Neural cell (in vitro differentiated cells): ENCODE measurements at regions not wholly inside any gene's neighbourhood (a gene's known extent, or its start where the extent isn't known, plus 50 kb on each side); places are given as distances from the start of the nearest gene placed in this dataset.

Experiments used
- EP300 ChIP-seq: fragments of 450-650 bp; conservative IDR thresholded peaks from 2 replicates; pipeline ENCODE4 v1.6.1; 2014; ENCODE audit warnings: antibody characterized with exemption, mild to moderate bottlenecking, moderate library complexity; ENCODE audit not compliant: poor library complexity, severe bottlenecking
- EZH2 ChIP-seq: fragments of 200-600, 300-800 bp; shearing (Covaris generic), sonication (generic); IDR thresholded peaks from 2 replicates; pipeline ENCODE4 v1.6.1; 2014; ENCODE audit warnings: antibody characterized with exemption, low read length, borderline replicate concordance, mild to moderate bottlenecking; ENCODE audit not compliant: insufficient read depth, poor library complexity, severe bottlenecking
- MXI1 ChIP-seq: fragments of 450-650 bp; conservative IDR thresholded peaks from 2 replicates; pipeline ENCODE4 v1.6.1; 2014; ENCODE audit warnings: antibody characterized with exemption, mild to moderate bottlenecking; ENCODE audit not compliant: poor library complexity, severe bottlenecking
- POLR2AphosphoS5 ChIP-seq: IDR thresholded peaks from 2 replicates; pipeline ENCODE4 v1.6.1; 2012
- RAD21 ChIP-seq: fragments of 450-650 bp; conservative IDR thresholded peaks from 2 replicates; pipeline ENCODE4 v1.6.1; 2014; ENCODE audit warnings: antibody characterized with exemption, mild to moderate bottlenecking, moderate library complexity
- TAF1 ChIP-seq: IDR thresholded peaks from 2 replicates; pipeline ENCODE4 v1.6.1; 2012; ENCODE audit warnings: low read depth
- TF ChIP-seq, protein P1 (sequence below): fragments of 450-650 bp; IDR thresholded peaks from 2 replicates; pipeline ENCODE4 v1.5.1; 2014; ENCODE audit warnings: antibody characterized with exemption, mild to moderate bottlenecking, moderate library complexity; ENCODE audit not compliant: poor library complexity, severe bottlenecking
- TF ChIP-seq, protein P2 (sequence below): IDR thresholded peaks from 2 replicates; pipeline ENCODE4 v1.6.1; 2012; ENCODE audit warnings: borderline replicate concordance

DNA sequence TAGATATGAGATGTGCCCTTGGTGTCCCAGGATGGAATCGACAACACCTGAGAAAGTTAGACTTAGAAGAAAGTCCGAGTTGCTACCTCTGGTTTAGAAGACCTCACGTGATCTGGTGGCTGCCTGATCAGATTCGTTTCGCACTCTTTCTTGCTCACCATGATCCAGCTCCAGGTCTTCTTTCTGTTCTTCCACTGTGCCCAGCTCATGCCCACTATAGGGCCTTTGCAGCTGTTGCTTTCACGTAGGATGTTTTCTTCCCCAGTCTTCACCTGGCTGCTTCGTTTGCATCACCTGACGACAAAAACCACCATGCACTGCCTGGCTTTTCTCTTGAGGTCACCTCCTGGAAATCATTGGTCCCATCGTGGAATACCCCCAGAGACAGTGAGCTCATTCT lies 311.1 kb downstream of the PRDM2 start:
- TF ChIP-seq, protein P1, sequence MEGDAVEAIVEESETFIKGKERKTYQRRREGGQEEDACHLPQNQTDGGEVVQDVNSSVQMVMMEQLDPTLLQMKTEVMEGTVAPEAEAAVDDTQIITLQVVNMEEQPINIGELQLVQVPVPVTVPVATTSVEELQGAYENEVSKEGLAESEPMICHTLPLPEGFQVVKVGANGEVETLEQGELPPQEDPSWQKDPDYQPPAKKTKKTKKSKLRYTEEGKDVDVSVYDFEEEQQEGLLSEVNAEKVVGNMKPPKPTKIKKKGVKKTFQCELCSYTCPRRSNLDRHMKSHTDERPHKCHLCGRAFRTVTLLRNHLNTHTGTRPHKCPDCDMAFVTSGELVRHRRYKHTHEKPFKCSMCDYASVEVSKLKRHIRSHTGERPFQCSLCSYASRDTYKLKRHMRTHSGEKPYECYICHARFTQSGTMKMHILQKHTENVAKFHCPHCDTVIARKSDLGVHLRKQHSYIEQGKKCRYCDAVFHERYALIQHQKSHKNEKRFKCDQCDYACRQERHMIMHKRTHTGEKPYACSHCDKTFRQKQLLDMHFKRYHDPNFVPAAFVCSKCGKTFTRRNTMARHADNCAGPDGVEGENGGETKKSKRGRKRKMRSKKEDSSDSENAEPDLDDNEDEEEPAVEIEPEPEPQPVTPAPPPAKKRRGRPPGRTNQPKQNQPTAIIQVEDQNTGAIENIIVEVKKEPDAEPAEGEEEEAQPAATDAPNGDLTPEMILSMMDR, result no peak
- TF ChIP-seq EP300 (no peak), MXI1 (no peak), EZH2 (no peak), POLR2AphosphoS5 (no peak), TAF1 (no peak), RAD21 (no peak)
- TF ChIP-seq, protein P2, sequence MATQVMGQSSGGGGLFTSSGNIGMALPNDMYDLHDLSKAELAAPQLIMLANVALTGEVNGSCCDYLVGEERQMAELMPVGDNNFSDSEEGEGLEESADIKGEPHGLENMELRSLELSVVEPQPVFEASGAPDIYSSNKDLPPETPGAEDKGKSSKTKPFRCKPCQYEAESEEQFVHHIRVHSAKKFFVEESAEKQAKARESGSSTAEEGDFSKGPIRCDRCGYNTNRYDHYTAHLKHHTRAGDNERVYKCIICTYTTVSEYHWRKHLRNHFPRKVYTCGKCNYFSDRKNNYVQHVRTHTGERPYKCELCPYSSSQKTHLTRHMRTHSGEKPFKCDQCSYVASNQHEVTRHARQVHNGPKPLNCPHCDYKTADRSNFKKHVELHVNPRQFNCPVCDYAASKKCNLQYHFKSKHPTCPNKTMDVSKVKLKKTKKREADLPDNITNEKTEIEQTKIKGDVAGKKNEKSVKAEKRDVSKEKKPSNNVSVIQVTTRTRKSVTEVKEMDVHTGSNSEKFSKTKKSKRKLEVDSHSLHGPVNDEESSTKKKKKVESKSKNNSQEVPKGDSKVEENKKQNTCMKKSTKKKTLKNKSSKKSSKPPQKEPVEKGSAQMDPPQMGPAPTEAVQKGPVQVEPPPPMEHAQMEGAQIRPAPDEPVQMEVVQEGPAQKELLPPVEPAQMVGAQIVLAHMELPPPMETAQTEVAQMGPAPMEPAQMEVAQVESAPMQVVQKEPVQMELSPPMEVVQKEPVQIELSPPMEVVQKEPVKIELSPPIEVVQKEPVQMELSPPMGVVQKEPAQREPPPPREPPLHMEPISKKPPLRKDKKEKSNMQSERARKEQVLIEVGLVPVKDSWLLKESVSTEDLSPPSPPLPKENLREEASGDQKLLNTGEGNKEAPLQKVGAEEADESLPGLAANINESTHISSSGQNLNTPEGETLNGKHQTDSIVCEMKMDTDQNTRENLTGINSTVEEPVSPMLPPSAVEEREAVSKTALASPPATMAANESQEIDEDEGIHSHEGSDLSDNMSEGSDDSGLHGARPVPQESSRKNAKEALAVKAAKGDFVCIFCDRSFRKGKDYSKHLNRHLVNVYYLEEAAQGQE, result no peak
